ENCODE measurements at regions not wholly inside any gene's neighbourhood (a gene's known extent, or its start where the extent isn't known, plus 50 kb on each side); places are given as distances from the start of the nearest gene placed in this dataset.

GRCh38 chr5:152638996-152639552 is 234.0 kb upstream of the NMUR2 start:
- TF ChIP-seq, protein P1, sequence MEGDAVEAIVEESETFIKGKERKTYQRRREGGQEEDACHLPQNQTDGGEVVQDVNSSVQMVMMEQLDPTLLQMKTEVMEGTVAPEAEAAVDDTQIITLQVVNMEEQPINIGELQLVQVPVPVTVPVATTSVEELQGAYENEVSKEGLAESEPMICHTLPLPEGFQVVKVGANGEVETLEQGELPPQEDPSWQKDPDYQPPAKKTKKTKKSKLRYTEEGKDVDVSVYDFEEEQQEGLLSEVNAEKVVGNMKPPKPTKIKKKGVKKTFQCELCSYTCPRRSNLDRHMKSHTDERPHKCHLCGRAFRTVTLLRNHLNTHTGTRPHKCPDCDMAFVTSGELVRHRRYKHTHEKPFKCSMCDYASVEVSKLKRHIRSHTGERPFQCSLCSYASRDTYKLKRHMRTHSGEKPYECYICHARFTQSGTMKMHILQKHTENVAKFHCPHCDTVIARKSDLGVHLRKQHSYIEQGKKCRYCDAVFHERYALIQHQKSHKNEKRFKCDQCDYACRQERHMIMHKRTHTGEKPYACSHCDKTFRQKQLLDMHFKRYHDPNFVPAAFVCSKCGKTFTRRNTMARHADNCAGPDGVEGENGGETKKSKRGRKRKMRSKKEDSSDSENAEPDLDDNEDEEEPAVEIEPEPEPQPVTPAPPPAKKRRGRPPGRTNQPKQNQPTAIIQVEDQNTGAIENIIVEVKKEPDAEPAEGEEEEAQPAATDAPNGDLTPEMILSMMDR (IDR thresholded peaks at IDR 0.05) = no peak
- no peak for TF ChIP-seq POLR2A (IDR thresholded peaks at IDR 0.05)
- TF ChIP-seq POLR2AphosphoS5 (IDR thresholded peaks at IDR 0.05) = no peak
- TF ChIP-seq EP300 (IDR thresholded peaks at IDR 0.05; ENCODE audit: low read depth) = no peak
